ENCODE measurements at regions not wholly inside any gene's neighbourhood (a gene's known extent, or its start where the extent isn't known, plus 50 kb on each side); places are given as distances from the start of the nearest gene placed in this dataset.

DNA sequence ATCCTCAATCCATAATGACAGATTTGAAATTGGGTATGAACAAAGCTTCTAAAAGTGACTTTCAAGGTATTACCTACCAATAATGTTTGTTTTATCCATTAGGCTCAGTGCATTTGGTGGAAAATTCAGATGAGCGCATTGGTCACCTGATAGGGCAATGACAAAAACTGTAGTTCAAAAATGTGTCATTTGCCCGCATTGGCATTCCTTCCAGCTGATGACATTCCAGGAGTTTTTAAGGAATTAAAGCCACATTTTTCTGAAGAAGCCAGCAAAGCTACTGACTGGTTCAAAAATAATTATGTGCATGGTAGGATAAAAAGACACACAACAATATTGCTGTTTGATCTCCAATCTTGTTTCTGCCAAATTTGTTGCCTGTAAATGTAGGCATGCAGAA, 473.4 kb upstream of the CPEB2 start:
- DNase-seq (ENCODE audit: extremely low spot score in 2 of 2): no peak
- intact Hi-C loops (cut with DNase I): no loop called here
- Histone ChIP-seq H3K4me3 (no peak overlapping the region), H3K36me3 (no peaks in the 10 kb centered on the region), H3K9me3 (no peaks in the 10 kb centered on the region), H3K27ac (no peak overlapping the region), H3K27me3 (no peaks in the 10 kb centered on the region), H3K4me1 (peaks cover 5% of the 10 kb centered on the region)
- TF ChIP-seq CTCF (IDR thresholded peaks at IDR 0.05): no peak
- TF ChIP-seq POLR2A (IDR thresholded peaks at IDR 0.05): no peak
- no peak for TF ChIP-seq POLR2AphosphoS5 (IDR thresholded peaks at IDR 0.05; ENCODE audit: insufficient read depth in 1 of 2, low read depth in 1 of 2)

GRCh38 chr4:14529653-14530052, 472.6 kb upstream of the CPEB2 start:
- Histone ChIP-seq H3K27ac (no peak overlapping the region), H3K4me1 (peaks cover 5% of the 10 kb centered on the region), H3K9me3 (no peaks in the 10 kb centered on the region), H3K27me3 (no peaks in the 10 kb centered on the region), H3K4me3 (no peak overlapping the region), H3K36me3 (no peaks in the 10 kb centered on the region)
- no peak for DNase-seq (ENCODE audit: extremely low spot score in 2 of 2)
- TF ChIP-seq POLR2AphosphoS5 (IDR thresholded peaks at IDR 0.05; ENCODE audit: insufficient read depth in 1 of 2, low read depth in 1 of 2): no peak
- TF ChIP-seq CTCF (IDR thresholded peaks at IDR 0.05): no peak
- TF ChIP-seq POLR2A (IDR thresholded peaks at IDR 0.05): no peak
- intact Hi-C loops (cut with DNase I): no loop called here

DNA sequence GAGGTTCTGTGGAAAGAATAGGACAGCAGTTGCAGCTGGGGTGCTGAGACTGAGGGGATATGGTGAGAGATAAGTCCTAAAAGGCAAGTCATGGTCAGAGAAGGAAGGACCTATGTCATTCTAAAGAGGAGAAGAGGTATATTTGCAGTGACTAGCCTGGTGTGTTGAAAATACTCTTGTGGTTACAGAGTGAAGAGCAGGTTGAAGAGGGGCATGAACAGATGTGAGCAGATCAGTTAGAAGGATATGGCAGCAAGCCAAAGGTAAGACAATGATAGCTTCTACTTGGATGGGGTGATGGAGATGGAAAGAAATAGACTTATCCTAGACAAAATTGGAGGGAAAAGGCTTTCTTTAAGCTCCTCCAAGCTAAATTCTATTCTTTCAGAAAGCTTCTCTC, 469.8 kb upstream of the CPEB2 start:
- no peak for DNase-seq (ENCODE audit: extremely low spot score in 2 of 2)
- no peak overlapping the region for H3K27ac ChIP-seq
- H3K4me1 ChIP-seq: peaks cover 5% of the 10 kb centered on the region
- no peaks in the 10 kb centered on the region for H3K36me3 ChIP-seq
- H3K27me3 ChIP-seq: no peaks in the 10 kb centered on the region
- no peaks in the 10 kb centered on the region for H3K9me3 ChIP-seq
- no peak overlapping the region for H3K4me3 ChIP-seq
- intact Hi-C loops (cut with DNase I): no loop called here
- no peak for TF ChIP-seq CTCF (IDR thresholded peaks at IDR 0.05)
- no peak for TF ChIP-seq POLR2A (IDR thresholded peaks at IDR 0.05)

- H3K4me1 ChIP-seq: no peaks in the 10 kb centered on the region
- H3K27me3 ChIP-seq: no peaks in the 10 kb centered on the region
- no peak overlapping the region for H3K4me3 ChIP-seq
- H3K36me3 ChIP-seq: no peaks in the 10 kb centered on the region
- TF ChIP-seq CTCF (IDR thresholded peaks at IDR 0.05) (no peak), POLR2A (IDR thresholded peaks at IDR 0.05) (no peak), POLR2AphosphoS5 (IDR thresholded peaks at IDR 0.05; ENCODE audit: insufficient read depth in 1 of 2, low read depth in 1 of 2) (no peak)
- DNase-seq (ENCODE audit: extremely low spot score in 2 of 2): no peak
- intact Hi-C loops (cut with DNase I): no loop called here
- H3K9me3 ChIP-seq: no peaks in the 10 kb centered on the region
- no peak overlapping the region for H3K27ac ChIP-seq
Observed at GRCh38 chr4:14539246-14539645, 463.0 kb upstream of the CPEB2 start.

GRCh38 chr4:14545163-14545562, 457.1 kb upstream of the CPEB2 start:
- no peak overlapping the region for H3K27ac ChIP-seq
- no peaks in the 10 kb centered on the region for H3K36me3 ChIP-seq
- H3K4me1 ChIP-seq: no peaks in the 10 kb centered on the region
- H3K27me3 ChIP-seq: no peaks in the 10 kb centered on the region
- no peaks in the 10 kb centered on the region for H3K9me3 ChIP-seq
- TF ChIP-seq POLR2AphosphoS5 (IDR thresholded peaks at IDR 0.05; ENCODE audit: insufficient read depth in 1 of 2, low read depth in 1 of 2) (no peak), CTCF (IDR thresholded peaks at IDR 0.05) (no peak), POLR2A (IDR thresholded peaks at IDR 0.05) (no peak)
- intact Hi-C loops (cut with DNase I): no loop called here
- H3K4me3 ChIP-seq: no peak overlapping the region
- DNase-seq (ENCODE audit: extremely low spot score in 2 of 2): no peak

Data from vagina (tissue), 2 donors.